Stimulated activated memory B cell treated with anti-CD40 and anti-IgM and Interleukin-4, amounts not matched to agents 10 μg/mL and 1 μg/mL and 100 μg/mL, for 72 hours (primary cell): ENCODE measurements at regions not wholly inside any gene's neighbourhood (a gene's known extent, or its start where the extent isn't known, plus 50 kb on each side); places are given as distances from the start of the nearest gene placed in this dataset.
"Not testable (repeated sequence)": the region's sequence is repeated elsewhere in the genome, so short reads cannot be mapped to it uniquely, and the experiment has no call there.

Experiments
- ATAC-seq: fragments of 150-1000 bp; cut with Tn5 transposase; 2 replicates; pipeline ENCODE4 v1.10.0; 2021
- H3K27ac Mint-ChIP-seq: one replicate; pipeline ENCODE4 v1.8.0; 2022; ENCODE audit warnings: mild to moderate bottlenecking, mixed read lengths
- H3K27me3 Mint-ChIP-seq: one replicate; pipeline ENCODE4 v1.8.0; 2022; ENCODE audit warnings: mixed read lengths
- H3K36me3 Mint-ChIP-seq: one replicate; pipeline ENCODE4 v1.8.0; 2022; ENCODE audit warnings: mixed read lengths
- H3K4me1 Mint-ChIP-seq: one replicate; pipeline ENCODE4 v1.8.0; 2022; ENCODE audit warnings: mixed read lengths
- H3K4me3 Mint-ChIP-seq: one replicate; pipeline ENCODE4 v1.8.0; 2022; ENCODE audit warnings: mild to moderate bottlenecking, moderate library complexity, mixed read lengths
- H3K9me3 Mint-ChIP-seq: one replicate; pipeline ENCODE4 v1.8.0; 2022; ENCODE audit warnings: mixed read lengths

DNA sequence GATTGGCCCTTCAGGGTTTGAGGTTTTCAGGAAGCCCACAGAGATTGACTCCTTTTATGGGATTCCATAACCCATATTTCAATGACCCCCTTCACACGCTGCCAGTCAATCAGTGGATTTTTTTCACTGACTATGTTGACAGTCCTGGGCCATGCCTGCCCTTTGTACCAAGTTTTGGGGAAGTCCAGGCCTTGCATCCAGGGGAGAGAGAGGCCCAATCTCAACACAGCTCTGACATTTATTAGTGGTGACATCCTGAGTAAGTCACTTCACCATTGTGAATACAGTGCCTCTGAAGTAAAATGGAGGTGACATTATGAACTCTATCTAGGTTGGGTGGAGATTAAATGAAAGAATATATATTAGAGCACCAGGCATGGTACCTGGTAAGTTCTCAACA lies 181.1 kb downstream of the NUFIP1 start:
- Mint-ChIP-seq H3K9me3 (no peaks in the 10 kb centered on the region), H3K4me1 (no peaks in the 10 kb centered on the region), H3K27ac (no peak overlapping the region), H3K27me3 (peaks cover 9% of the 10 kb centered on the region), H3K4me3 (no peak overlapping the region), H3K36me3 (no peaks in the 10 kb centered on the region)
- no peak for ATAC-seq

DNA sequence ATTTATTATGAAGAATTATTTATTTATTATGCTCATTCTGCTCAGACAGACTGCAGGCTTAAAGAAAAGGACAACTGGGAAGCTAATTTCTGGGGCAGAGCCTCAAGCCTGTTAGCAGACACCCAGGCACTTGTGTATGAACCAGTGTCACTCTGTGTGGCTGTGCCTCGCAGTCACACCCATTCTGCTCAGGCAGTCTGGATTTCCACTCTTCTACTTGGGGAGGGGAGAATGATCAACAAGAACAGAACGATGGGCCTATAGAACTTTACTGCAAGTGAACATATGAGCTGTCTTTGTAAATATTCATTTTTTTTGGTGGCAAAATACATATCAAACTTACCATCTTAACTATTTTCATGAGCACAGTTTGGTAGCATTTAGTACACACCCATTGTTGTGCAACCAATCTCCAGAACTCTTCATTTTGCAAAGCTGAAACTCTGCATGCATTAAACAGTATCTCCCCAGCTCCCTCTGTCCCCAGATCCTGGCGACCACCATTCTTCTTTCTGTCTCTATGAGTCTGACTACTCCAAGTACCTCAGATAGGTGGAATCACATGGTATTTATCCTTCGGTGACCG lies 181.7 kb downstream of the NUFIP1 start:
- H3K36me3 Mint-ChIP-seq: no peaks in the 10 kb centered on the region
- no peak for ATAC-seq
- H3K27me3 Mint-ChIP-seq: peaks cover 9% of the 10 kb centered on the region
- no peaks in the 10 kb centered on the region for H3K9me3 Mint-ChIP-seq
- no peak overlapping the region for H3K27ac Mint-ChIP-seq
- no peaks in the 10 kb centered on the region for H3K4me1 Mint-ChIP-seq
- H3K4me3 Mint-ChIP-seq: no peak overlapping the region

DNA sequence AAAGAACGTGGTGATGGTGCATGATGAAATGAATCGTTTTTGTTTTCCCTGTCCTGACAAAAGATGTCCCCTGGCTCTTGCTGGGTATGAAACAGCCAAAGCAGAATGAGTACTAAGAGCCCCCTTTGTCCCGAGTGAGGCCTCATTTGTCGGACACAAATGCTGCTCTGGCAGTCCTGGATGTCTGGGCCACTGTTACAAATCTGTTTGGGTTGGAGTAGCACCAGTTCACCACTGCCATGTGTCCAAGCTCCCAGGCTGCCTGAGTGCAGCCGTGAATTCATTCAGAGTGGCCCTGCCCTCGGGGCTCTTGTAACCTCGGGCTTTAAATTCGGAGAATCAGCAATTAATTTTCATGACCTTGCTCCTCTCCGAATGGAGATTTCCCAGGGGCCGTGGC lies 182.4 kb downstream of the NUFIP1 start:
- Mint-ChIP-seq H3K4me1 (no peaks in the 10 kb centered on the region), H3K9me3 (no peaks in the 10 kb centered on the region), H3K27ac (no peak overlapping the region), H3K4me3 (no peak overlapping the region), H3K27me3 (peaks cover 9% of the 10 kb centered on the region), H3K36me3 (no peaks in the 10 kb centered on the region)
- ATAC-seq: no peak

DNA sequence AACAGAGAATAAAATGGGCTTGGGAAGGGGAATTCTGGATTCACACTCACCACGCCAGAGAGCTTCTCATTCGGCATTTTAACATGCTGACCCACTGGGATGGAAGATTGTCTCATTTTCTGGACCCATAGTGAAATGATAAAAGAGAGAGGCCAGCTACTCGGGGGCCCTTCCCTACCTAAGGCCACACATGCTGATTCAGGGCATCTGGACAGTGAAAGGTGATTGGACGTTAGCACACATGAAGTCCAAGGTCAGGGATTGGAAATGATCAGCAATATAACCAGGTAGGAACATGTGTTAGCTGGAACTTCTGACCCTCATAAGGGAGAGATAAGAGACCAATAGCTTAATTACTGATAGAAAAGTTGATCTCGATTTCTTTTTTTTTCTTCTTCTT lies 183.7 kb downstream of the NUFIP1 start:
- no peak for ATAC-seq
- H3K27ac Mint-ChIP-seq: no peak overlapping the region
- H3K36me3 Mint-ChIP-seq: no peaks in the 10 kb centered on the region
- H3K4me1 Mint-ChIP-seq: no peaks in the 10 kb centered on the region
- H3K9me3 Mint-ChIP-seq: no peaks in the 10 kb centered on the region
- peaks cover 9% of the 10 kb centered on the region for H3K27me3 Mint-ChIP-seq
- H3K4me3 Mint-ChIP-seq: no peak overlapping the region

DNA sequence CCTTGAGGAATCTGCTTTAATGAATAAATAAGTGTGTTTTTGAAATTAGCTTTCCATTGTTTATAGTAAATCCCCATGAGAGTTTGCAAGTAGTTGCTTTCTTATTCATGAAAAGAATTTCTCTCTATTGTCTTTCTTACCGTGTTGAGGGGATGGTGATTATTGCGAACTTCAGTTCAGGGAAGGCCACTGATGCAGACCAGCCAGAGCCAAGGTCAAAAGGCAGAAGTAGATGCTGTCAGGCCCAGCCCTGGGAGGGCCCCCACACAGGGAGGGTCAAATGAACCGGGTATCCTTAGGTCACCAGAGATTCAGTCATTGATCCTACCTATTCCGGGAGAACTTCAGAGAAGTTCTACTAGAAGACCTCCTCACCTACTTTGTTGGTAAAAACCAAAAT lies 185.9 kb downstream of the NUFIP1 start:
- Mint-ChIP-seq H3K36me3 (no peaks in the 10 kb centered on the region), H3K27ac (no peak overlapping the region), H3K4me3 (no peak overlapping the region), H3K4me1 (no peaks in the 10 kb centered on the region), H3K9me3 (no peaks in the 10 kb centered on the region), H3K27me3 (peaks cover 9% of the 10 kb centered on the region)
- ATAC-seq: no peak

DNA sequence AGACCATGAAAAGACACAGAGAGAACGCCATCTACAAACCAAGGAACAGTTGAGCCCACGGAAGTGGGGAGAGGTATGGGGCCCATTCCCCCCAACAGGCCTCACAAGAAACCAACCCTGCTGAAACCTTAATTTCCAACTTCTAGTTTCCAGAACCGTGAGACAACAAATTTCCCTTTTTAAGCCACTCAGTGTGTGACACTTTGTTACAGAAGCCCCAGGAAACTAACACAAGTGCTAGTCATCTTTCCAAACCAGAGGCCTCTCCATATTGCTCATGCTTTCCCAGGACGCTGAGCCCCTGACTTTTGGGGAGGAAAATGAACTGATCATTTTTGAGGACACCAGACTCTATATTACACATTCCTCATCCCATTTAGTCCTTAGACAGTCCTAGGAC lies 186.8 kb downstream of the NUFIP1 start:
- Mint-ChIP-seq H3K4me1 (no peaks in the 10 kb centered on the region), H3K27me3 (peaks cover 9% of the 10 kb centered on the region), H3K27ac (no peak overlapping the region), H3K36me3 (no peaks in the 10 kb centered on the region), H3K9me3 (no peaks in the 10 kb centered on the region), H3K4me3 (no peak overlapping the region)
- no peak for ATAC-seq

DNA sequence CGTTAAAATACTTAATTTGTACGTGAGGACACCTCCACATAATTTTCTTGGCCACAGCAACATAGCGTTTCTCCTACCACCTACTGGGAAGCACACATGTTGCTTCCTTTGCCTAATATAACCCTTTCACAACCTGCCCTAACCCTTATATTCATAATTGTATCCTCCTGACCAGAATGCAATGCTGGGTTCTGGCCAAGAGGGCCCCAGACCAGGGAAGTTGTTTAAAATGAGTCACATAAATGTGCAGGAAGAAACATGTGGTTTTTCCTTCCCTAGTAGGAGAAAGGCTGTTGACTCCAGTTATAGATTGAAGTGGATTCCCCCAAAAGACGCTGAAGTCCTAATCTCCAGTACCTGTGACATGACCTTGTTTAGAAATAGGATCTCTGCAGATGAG lies 187.3 kb downstream of the NUFIP1 start:
- Mint-ChIP-seq H3K4me1 (no peaks in the 10 kb centered on the region), H3K9me3 (no peaks in the 10 kb centered on the region), H3K27ac (no peak overlapping the region), H3K27me3 (peaks cover 9% of the 10 kb centered on the region), H3K4me3 (no peak overlapping the region), H3K36me3 (no peaks in the 10 kb centered on the region)
- no peak for ATAC-seq

DNA sequence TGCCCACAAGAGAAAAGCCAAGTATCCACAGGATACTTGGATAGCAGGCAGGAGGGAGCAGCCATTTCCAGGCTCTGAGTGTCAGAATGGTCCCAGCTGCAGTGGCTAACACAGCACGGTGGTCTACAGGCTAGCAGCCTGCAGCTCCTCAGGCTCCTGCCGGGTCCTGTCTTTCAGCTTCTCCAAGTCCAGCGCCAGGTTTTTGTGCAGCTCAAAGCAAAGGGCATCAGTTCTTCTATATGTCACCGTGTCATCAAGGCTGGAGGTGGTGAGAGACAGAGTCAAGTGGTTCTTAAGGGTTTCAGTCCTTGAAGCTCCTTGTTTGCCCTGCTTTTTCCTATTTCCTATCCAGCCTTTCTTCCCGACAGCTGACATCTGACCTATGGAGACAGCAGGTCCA lies 188.6 kb downstream of the NUFIP1 start:
- no peak overlapping the region for H3K4me3 Mint-ChIP-seq
- H3K27me3 Mint-ChIP-seq: peaks cover 9% of the 10 kb centered on the region
- no peaks in the 10 kb centered on the region for H3K4me1 Mint-ChIP-seq
- H3K27ac Mint-ChIP-seq: no peak overlapping the region
- ATAC-seq: no peak
- H3K9me3 Mint-ChIP-seq: no peaks in the 10 kb centered on the region
- H3K36me3 Mint-ChIP-seq: no peaks in the 10 kb centered on the region

DNA sequence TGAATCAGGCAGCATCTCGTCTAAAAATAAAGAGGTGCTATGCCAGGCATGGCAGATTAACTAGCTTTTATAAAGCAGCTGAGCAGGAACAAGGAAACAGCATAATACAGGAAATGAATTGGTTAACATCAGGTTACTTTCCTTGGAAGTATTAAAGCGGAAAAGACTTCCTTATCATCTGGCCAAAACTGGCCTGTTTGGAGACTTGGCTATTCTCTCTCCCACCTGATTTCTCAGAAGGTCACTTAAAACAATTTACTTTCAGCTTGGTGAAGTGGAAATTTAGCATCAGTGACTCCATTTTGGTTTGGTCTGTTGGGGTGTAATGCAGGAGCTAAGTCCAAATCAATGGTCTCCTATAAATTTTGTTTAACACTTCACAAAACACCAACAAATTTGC lies 191.6 kb downstream of the NUFIP1 start:
- no peaks in the 10 kb centered on the region for H3K27me3 Mint-ChIP-seq
- H3K4me3 Mint-ChIP-seq: no peak overlapping the region
- H3K36me3 Mint-ChIP-seq: no peaks in the 10 kb centered on the region

DNA sequence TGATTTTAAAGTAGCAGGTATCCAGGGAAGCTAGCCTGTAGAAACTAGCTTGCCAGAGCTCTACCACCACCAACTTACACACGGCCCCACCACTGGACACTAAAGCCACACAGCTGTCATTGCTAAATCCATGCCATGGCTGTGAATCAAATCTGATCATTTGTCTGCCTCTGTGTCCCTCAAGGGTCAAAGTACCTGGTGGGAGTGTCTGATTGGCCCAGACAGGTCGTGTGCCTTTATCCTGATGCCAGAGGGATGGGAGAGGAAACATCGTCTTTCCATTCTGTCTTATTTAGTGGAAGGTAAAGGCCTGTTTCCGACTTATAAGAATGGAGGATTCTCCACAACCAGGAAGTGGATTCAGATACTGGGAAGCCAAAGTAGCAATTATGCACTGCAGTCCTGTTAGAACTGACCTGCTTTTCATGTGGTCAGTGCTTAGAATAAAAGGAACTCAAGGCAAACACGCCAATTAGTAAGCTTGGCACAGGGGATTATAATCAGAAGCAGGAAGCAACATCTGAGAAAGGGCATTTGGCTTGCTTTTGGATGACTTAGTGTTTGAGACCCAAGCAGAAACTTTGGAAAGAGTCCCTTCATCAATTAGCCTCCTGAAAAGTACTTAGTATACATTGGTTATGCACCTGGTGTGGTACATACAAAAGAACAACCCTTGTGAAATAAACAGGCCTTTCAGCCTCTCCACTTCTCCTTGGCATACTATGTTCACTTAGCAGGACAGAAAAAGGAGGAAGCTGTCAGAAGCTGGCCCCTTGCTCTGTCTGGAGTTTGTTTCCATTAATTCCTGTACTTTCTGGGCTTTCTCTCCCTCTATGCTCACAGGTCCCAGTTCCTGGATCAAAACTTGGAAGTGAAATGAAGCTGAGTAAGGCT lies 192.4 kb downstream of the NUFIP1 start:
- Mint-ChIP-seq H3K4me1 (no peaks in the 10 kb centered on the region), H3K27ac (no peak overlapping the region), H3K9me3 (no peaks in the 10 kb centered on the region), H3K4me3 (no peak overlapping the region), H3K27me3 (no peaks in the 10 kb centered on the region), H3K36me3 (no peaks in the 10 kb centered on the region)
- no peak for ATAC-seq

More for the DNA sequence above, 191.6 kb downstream of the NUFIP1 start:
- Mint-ChIP-seq H3K27ac (no peak overlapping the region), H3K4me1 (no peaks in the 10 kb centered on the region), H3K9me3 (no peaks in the 10 kb centered on the region)
- no peak for ATAC-seq

DNA sequence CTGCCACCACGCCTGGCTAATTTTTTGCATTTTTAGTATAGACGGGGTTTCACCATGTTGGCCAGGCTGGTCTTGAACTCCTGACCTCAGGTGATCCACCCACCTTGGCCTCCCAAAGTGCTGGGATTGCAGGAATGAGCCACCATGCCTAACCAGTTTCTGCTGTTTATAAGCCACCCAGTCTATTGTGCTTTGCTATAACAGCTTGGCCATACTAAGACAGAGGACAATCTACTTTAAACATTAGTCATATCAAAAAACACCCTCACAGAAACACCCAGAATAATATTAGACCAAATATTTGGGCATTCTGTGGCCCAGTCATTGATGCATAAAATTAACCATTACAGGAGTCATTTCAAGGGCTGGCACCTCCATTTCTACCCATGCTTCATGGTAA lies 193.2 kb downstream of the NUFIP1 start:
- not testable (repeated sequence) for H3K27ac Mint-ChIP-seq, H3K36me3 Mint-ChIP-seq, H3K27me3 Mint-ChIP-seq, H3K4me3 Mint-ChIP-seq, H3K9me3 Mint-ChIP-seq, H3K4me1 Mint-ChIP-seq, ATAC-seq

DNA sequence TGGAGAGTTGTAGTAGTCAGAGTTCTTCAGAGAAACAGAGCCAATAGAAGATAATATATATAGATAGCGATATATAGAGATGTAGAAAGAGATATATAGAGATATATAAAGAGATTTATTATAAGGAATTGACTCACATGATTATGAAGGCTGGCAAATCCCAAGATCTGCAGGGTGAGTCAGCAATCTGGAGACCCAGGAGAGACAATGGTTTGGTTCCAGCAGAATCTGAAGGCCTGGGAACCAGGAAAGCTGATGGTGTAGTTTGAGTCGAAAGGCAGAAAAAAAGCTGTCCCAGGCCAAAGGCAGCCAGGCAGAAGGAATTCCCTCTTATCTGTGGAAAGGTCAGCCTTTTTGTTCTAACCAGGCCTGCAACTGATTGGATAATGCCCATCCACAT lies 194.1 kb downstream of the NUFIP1 start:
- no peak overlapping the region for H3K4me3 Mint-ChIP-seq
- ATAC-seq: no peak
- no peaks in the 10 kb centered on the region for H3K9me3 Mint-ChIP-seq
- H3K27ac Mint-ChIP-seq: no peak overlapping the region
- H3K4me1 Mint-ChIP-seq: no peaks in the 10 kb centered on the region
- no peaks in the 10 kb centered on the region for H3K36me3 Mint-ChIP-seq
- H3K27me3 Mint-ChIP-seq: no peaks in the 10 kb centered on the region

DNA sequence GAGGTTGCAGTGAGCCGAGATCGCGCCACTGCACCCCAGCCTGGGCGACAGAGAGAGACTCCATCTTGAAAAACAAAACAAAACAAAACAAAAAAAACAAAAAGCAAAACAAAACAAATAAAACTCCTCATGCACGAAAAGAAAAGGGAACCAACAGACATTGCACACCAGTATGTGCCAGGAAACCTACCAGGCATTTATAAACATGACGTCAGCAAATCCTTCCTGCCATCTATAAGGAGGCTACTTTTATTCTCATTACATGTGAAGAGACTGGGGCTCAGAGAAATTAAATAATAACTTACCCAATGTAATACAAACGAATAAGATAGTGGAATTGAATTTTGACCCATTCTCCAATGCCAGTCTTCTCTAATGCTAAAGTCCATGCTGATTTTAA lies 197.2 kb downstream of the NUFIP1 start:
- Mint-ChIP-seq H3K36me3 (no peaks in the 10 kb centered on the region), H3K4me3 (no peak overlapping the region), H3K9me3 (no peaks in the 10 kb centered on the region), H3K27me3 (peaks cover 8% of the 10 kb centered on the region), H3K27ac (no peak overlapping the region), H3K4me1 (no peaks in the 10 kb centered on the region)
- no peak for ATAC-seq

DNA sequence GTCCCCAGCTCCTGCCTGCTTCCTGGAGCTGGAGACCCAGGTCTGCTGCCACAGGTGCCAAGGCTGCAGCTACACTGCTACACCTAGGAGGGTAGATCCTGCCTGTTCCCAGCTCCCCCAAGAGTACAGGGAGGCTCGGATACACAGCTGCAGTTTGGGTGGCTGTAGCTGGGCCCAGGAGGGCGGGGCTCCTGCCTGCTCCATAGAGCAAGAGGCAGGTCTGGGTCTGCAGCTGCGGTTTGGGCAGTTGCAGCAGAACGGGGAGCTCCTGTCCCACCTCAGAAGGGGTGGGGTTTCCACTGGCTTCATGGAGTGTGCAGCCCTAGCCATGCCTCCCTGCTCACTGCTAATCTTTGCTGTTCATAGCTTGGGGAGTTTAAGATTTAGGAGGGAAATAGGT lies 199.0 kb downstream of the NUFIP1 start:
- Mint-ChIP-seq H3K27ac (no peak overlapping the region), H3K36me3 (no peaks in the 10 kb centered on the region), H3K4me3 (no peak overlapping the region), H3K9me3 (no peaks in the 10 kb centered on the region), H3K4me1 (no peaks in the 10 kb centered on the region), H3K27me3 (peaks cover 8% of the 10 kb centered on the region)
- ATAC-seq: peak; percentile 8

DNA sequence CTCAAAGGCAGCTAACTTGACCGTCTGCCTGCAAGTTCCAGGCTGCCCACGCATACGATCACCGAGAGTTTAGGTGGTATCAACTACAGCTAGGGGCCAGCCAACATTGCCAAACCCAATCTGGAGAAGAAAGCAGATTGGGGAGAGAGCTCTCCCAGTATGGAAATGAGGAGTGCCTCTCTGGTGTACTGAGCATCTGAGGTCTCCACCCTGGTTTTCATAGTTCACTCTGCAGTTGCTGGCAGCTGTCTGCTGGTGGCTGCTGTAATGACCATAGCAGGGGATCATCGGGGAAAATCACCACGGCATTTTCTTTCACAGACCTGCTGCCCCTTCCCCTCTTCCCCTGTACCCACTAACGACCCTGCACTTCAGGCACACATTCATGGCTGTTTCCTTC lies 201.7 kb downstream of the NUFIP1 start:
- Mint-ChIP-seq H3K4me3 (no peak overlapping the region), H3K27me3 (peaks cover 8% of the 10 kb centered on the region), H3K9me3 (no peaks in the 10 kb centered on the region), H3K27ac (no peak overlapping the region), H3K4me1 (no peaks in the 10 kb centered on the region), H3K36me3 (no peaks in the 10 kb centered on the region)
- ATAC-seq: no peak

DNA sequence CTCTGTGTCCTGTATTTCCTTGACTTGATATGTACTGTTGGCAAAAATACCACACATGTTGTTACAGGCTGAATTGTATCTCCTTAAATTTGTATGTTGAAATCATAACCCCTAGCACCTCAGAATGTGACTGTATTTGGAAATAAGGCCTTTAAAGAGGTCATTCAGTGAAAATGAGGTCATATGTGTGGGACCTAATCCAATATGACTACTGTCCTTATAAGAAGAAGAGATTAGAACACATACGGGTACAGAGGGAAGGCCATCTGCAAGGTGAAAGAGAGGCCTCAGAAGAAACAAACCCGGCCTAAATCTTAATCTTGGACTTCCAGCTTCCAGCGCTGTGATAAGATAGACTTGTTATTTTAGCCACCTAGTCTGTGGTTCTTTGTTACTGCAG lies 202.5 kb downstream of the NUFIP1 start:
- no peaks in the 10 kb centered on the region for H3K36me3 Mint-ChIP-seq
- no peak for ATAC-seq
- H3K27me3 Mint-ChIP-seq: peaks cover 8% of the 10 kb centered on the region
- H3K4me3 Mint-ChIP-seq: no peak overlapping the region
- no peaks in the 10 kb centered on the region for H3K9me3 Mint-ChIP-seq
- H3K27ac Mint-ChIP-seq: no peak overlapping the region
- H3K4me1 Mint-ChIP-seq: no peaks in the 10 kb centered on the region
